ENCODE measurements at regions not wholly inside any gene's neighbourhood (a gene's known extent, or its start where the extent isn't known, plus 50 kb on each side); places are given as distances from the start of the nearest gene placed in this dataset.

DNA sequence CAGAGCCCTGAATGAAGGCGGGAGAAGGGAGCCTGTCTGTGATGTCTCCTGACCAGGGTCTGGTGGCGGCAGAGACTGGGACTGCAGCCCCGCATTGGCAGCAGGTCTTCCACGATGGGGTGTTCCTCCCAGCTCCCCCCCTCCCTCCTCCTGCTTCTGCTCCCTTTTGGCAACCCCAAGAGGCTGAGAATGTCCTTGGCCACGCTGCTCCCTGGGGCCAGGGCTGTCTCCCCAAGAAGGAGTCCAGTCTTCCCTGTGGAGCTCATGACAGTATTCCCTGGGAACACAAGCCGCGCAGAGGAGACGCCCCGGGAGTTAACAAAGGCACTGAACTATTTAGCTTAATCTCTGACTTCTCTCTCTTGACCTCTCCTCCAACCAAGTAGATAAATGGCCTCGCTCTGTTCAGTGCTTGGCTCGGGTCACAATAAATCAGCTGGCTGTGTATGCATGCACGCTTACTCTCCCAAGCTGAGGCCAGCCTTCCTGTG is 84.0 kb upstream of the NEURL1B start:
- H3K4me3 Mint-ChIP-seq, result peak overlapping the region; percentile 66
- peaks cover 87% of the 10 kb centered on the region for H3K4me1 Mint-ChIP-seq
- peak overlapping the region; percentile 90 for H3K27ac Mint-ChIP-seq
- H3K36me3 Mint-ChIP-seq (ENCODE audit: low read depth), result no peaks in the 10 kb centered on the region
- H3K9me3 Mint-ChIP-seq, result no peaks in the 10 kb centered on the region
- TF ChIP-seq, protein P1, sequence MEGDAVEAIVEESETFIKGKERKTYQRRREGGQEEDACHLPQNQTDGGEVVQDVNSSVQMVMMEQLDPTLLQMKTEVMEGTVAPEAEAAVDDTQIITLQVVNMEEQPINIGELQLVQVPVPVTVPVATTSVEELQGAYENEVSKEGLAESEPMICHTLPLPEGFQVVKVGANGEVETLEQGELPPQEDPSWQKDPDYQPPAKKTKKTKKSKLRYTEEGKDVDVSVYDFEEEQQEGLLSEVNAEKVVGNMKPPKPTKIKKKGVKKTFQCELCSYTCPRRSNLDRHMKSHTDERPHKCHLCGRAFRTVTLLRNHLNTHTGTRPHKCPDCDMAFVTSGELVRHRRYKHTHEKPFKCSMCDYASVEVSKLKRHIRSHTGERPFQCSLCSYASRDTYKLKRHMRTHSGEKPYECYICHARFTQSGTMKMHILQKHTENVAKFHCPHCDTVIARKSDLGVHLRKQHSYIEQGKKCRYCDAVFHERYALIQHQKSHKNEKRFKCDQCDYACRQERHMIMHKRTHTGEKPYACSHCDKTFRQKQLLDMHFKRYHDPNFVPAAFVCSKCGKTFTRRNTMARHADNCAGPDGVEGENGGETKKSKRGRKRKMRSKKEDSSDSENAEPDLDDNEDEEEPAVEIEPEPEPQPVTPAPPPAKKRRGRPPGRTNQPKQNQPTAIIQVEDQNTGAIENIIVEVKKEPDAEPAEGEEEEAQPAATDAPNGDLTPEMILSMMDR (IDR thresholded peaks at IDR 0.05), result no peak
- peaks cover 17% of the 10 kb centered on the region for H3K27me3 Mint-ChIP-seq (ENCODE audit: low read depth, poor library complexity)
- peak; percentile 52 for DNase-seq

DNA sequence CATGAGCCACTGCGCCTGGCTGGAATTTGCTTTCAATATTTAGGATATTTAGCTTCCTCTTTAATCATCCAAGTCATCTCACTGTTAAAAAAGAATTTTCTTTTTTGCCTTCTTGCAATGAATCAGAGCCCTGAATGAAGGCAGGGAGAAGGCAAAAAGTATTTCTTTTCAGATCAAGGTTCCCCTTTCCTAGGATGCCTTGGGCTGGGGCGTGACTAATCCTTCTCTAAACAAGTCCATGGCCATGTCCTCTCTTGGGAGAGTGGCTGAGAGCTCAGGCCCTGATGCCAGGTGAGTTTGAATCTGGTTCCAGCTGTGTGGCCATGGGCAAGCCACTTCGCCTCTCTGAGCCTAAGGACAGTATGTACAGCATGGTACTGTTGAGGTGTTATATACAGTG is 84.8 kb upstream of the NEURL1B start:
- Mint-ChIP-seq H3K4me3 (peak overlapping the region; percentile 66), H3K27me3 (ENCODE audit: low read depth, poor library complexity) (peaks cover 22% of the 10 kb centered on the region), H3K9me3 (no peaks in the 10 kb centered on the region), H3K36me3 (ENCODE audit: low read depth) (no peaks in the 10 kb centered on the region), H3K4me1 (peaks cover 91% of the 10 kb centered on the region), H3K27ac (no peak overlapping the region)
- TF ChIP-seq, protein P1 (IDR thresholded peaks at IDR 0.05), result no peak
- no peak for DNase-seq

DNA sequence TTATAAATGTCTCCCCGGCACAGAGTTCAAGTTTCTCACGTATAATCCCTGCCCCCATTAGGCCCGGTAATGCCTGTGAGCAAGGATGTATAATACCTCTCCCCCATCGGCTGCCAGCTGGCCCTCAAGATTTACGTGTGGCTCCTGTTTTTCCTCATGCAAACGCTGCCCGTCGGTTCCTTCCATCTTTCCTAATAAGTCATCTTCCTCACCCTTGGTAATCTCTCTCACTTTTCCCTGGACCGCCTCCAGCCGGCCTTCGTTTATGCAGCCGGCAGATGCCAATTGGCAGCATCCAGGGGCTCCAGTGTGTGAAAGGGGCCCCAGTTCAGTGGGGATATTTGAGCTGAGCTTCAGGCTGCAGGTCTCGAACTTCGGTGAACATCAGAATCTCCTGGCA is 86.5 kb upstream of the NEURL1B start:
- TF ChIP-seq, protein P1 (IDR thresholded peaks at IDR 0.05), result no peak
- no peak overlapping the region for H3K4me3 Mint-ChIP-seq
- peaks cover 25% of the 10 kb centered on the region for H3K27me3 Mint-ChIP-seq (ENCODE audit: low read depth, poor library complexity)
- no peaks in the 10 kb centered on the region for H3K36me3 Mint-ChIP-seq (ENCODE audit: low read depth)
- no peak overlapping the region for H3K27ac Mint-ChIP-seq
- no peaks in the 10 kb centered on the region for H3K9me3 Mint-ChIP-seq
- no peak for DNase-seq
- H3K4me1 Mint-ChIP-seq, result peaks cover 80% of the 10 kb centered on the region

DNA sequence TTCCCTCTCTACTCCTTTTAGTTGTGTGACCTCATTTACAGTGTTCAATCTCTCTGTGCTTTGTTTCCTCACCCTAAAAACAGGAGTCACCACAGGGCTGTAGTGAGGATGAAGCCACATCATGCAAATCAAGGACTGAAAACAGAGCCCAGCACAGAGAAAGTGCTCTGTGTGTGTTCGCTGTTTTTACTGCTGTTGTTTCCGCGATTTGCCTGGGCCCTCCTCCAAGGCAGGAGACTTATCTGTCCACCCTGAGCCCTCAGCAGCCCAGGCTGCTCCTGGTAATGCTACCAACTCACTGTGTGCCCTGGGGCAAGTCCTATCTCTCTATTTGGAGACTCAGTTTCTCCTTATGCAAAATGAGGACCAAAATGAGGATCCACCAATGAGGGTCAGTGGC is 87.2 kb upstream of the NEURL1B start:
- Mint-ChIP-seq H3K9me3 (no peaks in the 10 kb centered on the region), H3K27ac (no peak overlapping the region), H3K4me1 (peaks cover 80% of the 10 kb centered on the region), H3K36me3 (ENCODE audit: low read depth) (no peaks in the 10 kb centered on the region), H3K4me3 (no peak overlapping the region), H3K27me3 (ENCODE audit: low read depth, poor library complexity) (peaks cover 31% of the 10 kb centered on the region)
- no peak for DNase-seq
- TF ChIP-seq, protein P1 (IDR thresholded peaks at IDR 0.05), result no peak

DNA sequence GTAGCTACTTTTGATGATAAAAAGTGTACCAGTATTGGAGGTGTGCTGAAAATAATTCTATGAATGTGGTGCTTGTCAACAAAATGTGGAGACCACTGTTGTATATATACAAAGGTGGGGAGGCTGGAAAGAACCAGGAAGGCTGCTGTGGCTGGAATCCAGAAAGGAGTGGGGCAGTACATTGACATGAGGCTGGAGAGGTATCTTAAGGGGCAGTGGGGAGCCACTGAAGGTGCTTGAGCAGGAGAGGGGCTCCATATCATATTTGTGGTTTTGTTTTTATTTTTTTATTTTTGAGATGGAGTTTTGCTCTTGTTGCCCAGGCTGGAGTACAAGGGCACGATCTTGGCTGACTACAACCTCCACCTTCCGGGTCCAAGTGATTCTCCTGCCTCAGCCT is 87.9 kb upstream of the NEURL1B start:
- H3K4me1 Mint-ChIP-seq, result peaks cover 73% of the 10 kb centered on the region
- H3K27me3 Mint-ChIP-seq (ENCODE audit: low read depth, poor library complexity), result peaks cover 33% of the 10 kb centered on the region
- no peak for DNase-seq
- H3K27ac Mint-ChIP-seq, result no peak overlapping the region
- H3K36me3 Mint-ChIP-seq (ENCODE audit: low read depth), result no peaks in the 10 kb centered on the region
- H3K4me3 Mint-ChIP-seq, result no peak overlapping the region
- H3K9me3 Mint-ChIP-seq, result no peaks in the 10 kb centered on the region
- TF ChIP-seq, protein P1 (IDR thresholded peaks at IDR 0.05), result no peak

DNA sequence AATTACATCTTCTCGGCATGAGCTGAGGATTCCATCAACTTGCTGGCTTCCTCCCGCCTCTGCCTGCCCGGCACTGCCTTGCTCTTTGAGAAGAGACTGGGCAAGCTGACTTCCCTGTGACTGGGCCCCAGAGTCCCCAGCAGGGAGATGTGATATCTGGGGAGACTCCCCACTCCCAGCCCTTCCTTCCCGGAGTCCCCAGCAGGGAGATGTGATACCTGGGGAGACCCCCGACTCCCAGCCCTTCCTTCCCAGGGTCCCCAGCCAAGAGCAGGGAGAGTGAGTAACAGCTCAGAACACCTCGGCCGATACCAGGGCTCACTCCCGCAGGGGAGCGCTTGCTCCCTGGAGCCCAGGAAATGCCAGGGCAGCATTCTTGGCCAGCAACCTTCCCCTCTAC is 90.1 kb upstream of the NEURL1B start:
- Mint-ChIP-seq H3K4me1 (peaks cover 51% of the 10 kb centered on the region), H3K9me3 (no peaks in the 10 kb centered on the region), H3K4me3 (no peak overlapping the region), H3K27ac (peak overlapping the region; percentile 45), H3K36me3 (ENCODE audit: low read depth) (no peaks in the 10 kb centered on the region), H3K27me3 (ENCODE audit: low read depth, poor library complexity) (peaks cover 44% of the 10 kb centered on the region)
- DNase-seq, result no peak
- TF ChIP-seq, protein P1 (IDR thresholded peaks at IDR 0.05), result no peak
